HG02970 (cell line): ENCODE measurements at regions not wholly inside any gene's neighbourhood (a gene's known extent, or its start where the extent isn't known, plus 50 kb on each side); places are given as distances from the start of the nearest gene placed in this dataset.
A peak's percentile ranks its signal among the peaks of the same experiment; 100 is the strongest.
"Not testable (repeated sequence)": the region's sequence is repeated elsewhere in the genome, so short reads cannot be mapped to it uniquely, and the experiment has no call there.

Source experiments
- ATAC-seq: cut with Tn5 transposase; IDR thresholded peaks from one replicate; pipeline ENCODE4 v1.9.1; 2021; ENCODE audit warnings: mild to moderate bottlenecking, moderate library complexity, moderate number of reproducible peaks; ENCODE audit not compliant: unreplicated experiment, low FRiP score

GRCh38 chr3:56928379-56929068, 126.8 kb upstream of the ARHGEF3 start:
- no peak for ATAC-seq

- ATAC-seq: no peak
Observed at GRCh38 chr3:56927855-56928254, 126.1 kb upstream of the ARHGEF3 start.

GRCh38 chr3:56926947-56927282, 125.2 kb upstream of the ARHGEF3 start:
- no peak for ATAC-seq

GRCh38 chr3:56926243-56926946, 124.6 kb upstream of the ARHGEF3 start:
- no peak for ATAC-seq

GRCh38 chr3:56924700-56925099, 123.0 kb upstream of the ARHGEF3 start:
- not testable (repeated sequence) for ATAC-seq

GRCh38 chr3:56923526-56924224, 121.9 kb upstream of the ARHGEF3 start:
- no peak for ATAC-seq

DNA sequence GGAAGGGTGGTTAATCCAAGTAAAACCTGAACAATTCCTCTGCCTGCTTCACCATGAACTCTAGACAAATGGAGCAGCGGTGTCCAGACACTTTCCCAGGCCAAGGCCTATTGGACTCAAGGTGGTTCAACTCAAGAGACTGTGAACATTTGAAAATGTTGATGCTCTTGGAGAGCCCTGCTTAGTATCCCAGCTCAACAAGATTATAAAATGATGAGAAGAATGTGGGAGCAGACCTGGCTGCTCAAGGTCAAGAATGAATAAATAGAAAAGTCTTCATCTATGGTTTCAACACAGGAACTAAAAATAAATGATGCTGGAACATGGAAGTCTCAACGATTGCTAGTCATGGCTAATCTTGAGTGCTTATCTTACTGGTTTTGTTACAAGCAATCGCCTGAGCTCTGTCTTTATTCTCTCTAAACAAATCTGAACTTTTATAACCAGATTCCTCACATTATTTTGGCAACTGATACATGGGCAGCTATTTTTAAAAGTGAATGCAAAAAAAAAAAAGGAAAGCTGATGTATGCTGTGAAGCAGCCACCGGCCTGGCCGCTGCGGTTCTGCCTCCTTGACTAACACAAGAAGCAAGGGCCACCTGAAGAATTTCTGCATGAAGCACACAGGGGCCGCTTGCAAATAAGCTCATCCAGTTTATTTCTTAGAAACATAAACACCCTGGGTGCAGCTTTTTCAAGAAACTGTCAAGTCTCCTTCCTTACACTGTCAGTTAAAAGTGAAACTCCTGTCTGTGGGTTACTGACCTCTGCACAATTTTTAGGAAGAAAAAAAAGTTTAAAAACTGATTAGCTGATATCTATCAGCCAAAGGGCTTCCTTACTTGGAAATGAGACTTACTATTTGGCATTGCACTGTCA, 120.1 kb upstream of the ARHGEF3 start:
- ATAC-seq: no peak

DNA sequence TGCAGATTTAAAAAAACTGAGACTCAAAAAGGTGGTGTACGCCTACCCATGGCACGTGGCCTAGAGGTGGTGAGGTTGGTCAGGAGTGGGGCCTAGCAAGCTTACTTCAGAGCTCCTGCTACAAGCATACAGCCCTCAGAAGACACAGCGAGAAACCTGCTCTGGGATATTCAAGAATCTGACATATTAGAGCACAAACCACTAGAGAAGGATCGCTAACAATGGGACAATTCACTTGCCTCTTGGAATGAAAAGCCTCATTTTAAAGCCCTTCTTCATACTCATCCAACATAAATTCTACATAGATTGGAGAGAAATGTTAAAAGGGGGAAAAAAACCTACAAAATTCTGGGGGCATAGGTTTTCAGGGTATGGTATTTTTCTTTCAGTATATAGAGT, 118.0 kb upstream of the ARHGEF3 start:
- ATAC-seq: no peak

DNA sequence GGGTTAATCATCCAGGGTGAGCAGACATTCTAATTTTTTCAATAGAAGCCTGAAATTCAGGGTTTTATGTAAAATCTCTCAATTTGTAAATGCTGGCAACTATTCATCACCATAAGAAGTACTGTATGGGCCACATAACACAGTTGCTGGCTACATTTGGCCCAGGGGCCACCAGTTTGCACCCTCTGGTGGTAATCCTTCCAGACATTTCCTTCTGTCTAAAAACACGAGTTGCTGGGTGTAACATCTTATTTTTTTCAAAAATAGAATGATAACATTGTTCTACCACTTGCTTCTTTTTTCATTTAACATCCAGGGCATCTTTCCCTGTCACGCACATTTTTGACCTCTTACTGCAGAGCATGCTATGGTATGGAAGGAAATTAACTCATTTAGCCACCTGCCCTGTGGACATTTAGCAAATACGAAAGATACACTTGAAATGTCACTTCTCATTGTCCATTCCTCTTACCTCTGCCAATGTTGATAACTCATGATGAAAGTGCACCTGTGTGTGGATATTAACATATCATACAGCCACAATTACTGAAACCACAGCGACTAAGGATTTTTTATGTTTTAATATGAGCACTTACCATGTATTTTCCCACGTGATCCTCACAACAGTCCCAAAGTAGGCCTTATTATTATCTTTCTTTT, 117.5 kb upstream of the ARHGEF3 start:
- no peak for ATAC-seq

GRCh38 chr3:56918111-56918568, 116.4 kb upstream of the ARHGEF3 start:
- ATAC-seq: peak; percentile 47

GRCh38 chr3:56917361-56918110, 115.8 kb upstream of the ARHGEF3 start:
- peak; percentile 61 for ATAC-seq

GRCh38 chr3:56916716-56917360, 115.1 kb upstream of the ARHGEF3 start:
- no peak for ATAC-seq

GRCh38 chr3:56915966-56916586, 114.3 kb upstream of the ARHGEF3 start:
- no peak for ATAC-seq

DNA sequence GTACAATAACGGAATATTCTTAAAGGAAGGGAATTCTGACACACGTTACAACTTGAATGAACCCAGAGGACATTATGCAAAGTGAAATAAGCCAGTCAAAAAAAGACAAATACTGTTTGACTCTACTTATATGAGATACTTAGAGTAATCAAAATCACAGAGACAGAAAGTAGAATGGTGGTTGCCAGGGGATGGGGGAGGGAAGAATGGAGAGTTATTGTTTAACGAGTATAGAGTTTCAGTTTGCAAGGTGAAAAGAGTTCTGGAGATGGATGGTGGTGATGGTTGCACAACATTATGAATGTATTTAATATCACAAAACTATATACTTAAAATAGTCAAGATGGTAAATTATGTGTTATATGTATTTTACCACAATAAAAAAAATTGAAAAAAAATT, 112.9 kb upstream of the ARHGEF3 start:
- ATAC-seq: no peak

DNA sequence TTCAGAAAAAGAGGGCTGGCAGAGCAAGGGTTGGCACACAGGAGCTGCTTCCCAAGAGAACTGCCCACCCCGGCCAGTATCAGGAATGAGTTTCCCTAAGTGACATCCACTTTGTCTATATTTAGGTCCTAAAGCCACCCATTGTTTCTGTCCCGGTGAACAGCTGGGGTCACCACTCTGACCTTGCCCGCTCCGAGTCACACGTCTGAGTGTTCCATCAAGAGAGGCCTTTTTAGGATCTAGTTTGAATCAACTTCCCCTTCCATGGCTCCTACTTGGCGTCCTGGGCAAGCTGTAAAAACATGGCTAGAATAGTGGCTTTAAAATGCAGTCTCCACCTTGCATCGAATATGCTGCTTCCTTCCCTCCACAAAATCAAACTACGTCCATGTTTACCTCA, 109.6 kb upstream of the ARHGEF3 start:
- ATAC-seq: no peak

GRCh38 chr3:56909349-56909748, 107.6 kb upstream of the ARHGEF3 start:
- no peak for ATAC-seq

DNA sequence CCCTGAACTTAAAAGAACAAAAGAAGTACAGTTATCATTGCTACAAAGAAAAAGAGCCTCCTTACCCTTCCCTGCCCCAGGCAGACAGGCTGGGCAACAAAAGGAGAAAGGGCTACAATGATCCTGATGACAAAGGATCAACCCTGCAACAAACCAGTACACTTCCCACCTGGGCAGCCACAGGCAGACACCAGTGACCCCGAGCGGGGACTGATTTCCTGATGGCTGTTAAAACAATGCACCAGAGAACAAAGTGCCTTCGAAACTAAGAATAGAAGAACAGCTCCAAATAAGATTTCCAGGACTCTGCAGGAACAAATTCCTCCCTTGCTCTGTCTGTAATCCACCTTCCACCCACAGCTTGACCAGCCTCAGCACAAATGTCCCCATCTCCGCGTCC, 106.3 kb upstream of the ARHGEF3 start:
- no peak for ATAC-seq

DNA sequence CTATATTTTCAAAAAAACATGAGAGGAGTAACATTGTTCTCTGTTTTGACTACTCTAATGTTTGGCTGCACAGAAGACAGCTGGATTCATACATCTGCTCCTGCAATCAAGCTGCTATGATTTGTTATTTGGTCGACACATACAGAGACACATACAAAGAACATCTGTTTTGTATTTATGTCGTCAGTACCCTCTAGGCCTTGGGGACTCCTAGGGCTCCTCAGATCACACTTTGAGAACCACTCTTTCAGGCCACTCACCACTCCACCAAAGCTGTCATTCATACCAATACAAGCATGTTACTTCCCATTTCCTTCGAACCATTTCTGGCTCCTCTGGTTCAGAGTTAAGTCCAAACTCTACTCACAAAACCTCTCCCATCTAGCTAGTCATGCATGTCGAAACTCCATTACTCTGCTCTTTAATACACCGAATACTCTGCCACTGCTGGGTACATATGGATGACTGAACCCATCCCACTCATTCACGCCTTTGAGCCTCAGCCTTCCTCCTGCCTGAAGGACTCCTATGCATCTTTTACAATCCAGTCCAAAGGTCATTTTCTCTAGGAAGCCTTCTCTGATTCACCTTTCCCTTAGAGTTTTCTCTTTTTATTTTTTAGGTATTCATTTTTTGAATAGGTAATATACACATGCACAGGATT, 102.9 kb upstream of the ARHGEF3 start:
- no peak for ATAC-seq
